ENCODE measurements at regions not wholly inside any gene's neighbourhood (a gene's known extent, or its start where the extent isn't known, plus 50 kb on each side); places are given as distances from the start of the nearest gene placed in this dataset.

DNA sequence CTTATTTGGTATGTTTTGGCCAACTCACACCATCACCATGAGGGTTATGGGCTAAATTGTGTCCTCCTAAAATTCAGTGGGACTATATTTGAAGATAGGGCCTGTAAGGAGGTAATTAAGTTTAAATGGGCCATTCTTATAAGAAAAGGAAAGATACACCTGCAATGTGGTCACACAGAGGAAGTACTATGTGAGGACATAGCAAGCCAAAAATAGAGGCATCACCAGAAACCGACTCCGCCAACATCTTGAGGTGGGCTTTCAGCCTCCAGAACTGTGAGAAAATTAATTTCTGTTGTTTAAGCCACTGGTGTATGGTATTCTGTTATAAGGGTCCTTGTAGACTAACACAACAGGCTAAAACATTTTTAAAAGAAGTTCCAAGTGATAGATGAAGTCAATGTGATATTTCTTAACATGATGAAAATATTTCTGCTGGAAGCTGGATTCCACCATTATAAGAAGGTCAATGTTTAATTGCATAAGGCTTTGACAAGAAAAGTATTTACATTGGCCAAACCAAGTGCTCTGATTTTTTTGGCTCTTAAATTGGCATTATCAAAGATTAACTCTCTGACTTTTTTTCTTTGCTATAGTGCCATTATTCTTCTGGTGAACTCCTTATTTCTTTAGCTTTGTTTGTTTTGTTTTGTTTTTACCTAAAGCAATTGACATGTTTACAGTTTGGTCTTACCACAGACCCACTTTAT lies 540.9 kb downstream of the PPARGC1A start:
- DNase-seq (ENCODE audit: low read depth), result no peak

- DNase-seq (ENCODE audit: low read depth), result no peak
Measured at GRCh38 chr4:23337292-23337691, 552.6 kb downstream of the PPARGC1A start.

DNA sequence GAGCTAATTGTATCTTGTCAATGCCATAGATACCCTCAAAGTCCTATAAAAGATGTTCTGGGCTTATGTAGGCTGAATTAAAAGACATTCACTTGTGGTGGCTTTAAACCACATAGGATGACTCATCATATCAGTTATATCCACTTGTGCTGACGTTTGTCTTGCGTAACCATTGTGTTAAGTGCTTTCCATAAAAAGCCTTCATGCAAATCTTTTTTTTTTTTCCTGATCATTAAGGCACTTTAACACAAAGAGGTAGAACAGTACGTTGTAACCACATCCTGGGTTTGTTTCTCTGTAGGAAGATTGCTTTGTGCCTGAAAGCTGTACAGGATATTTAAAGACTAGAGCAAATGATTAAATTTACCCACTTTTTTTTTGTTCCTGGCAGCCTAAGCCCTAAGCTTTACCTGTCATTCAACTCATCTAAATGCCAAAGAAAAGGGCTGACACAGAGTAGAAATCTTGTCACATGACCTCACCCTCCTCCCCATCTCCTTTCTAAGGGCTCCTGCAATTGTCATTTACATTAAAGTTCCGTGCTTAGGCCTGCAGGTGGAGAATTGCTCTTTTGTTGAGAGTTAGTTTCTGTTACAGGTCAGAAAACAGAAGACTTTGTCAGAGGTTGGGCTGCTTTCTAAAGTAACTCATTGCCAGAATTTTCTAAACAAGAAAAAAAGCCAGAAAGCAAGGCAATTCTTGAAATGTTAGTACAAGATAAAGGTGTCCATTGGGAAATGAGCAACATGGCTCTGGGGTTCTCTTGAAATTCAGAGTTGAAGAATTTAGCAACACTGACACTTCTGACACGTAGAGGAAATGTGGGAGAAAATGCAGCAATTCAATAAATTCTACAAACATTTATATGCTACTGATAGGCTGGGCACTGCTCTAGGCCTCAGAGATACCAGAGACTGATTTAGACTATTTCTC lies 555.6 kb downstream of the PPARGC1A start:
- peak; percentile 93 for DNase-seq (ENCODE audit: low read depth)

DNA sequence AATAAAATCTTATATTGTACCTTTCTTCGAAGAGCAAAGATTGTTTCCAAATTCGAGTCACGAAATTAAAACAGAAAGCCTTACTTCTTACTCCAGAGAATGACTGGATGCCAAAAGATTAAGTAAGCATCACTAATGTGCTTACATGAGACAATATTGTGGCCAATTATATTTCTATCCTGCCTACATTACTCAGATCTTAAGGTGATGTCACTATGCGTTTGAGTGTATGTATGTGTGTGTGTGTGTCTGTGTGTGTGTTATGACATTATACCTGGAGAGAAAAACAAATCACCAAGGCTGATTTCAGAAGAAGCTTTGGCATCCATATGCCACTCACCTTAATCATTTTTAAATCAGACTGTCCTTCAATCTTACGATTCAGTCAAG lies 556.3 kb downstream of the PPARGC1A start:
- DNase-seq (ENCODE audit: low read depth), result peak; percentile 67

GRCh38 chr4:23332313-23332712 lies 557.5 kb downstream of the PPARGC1A start:
- no peak for DNase-seq (ENCODE audit: low read depth)

GRCh38 chr4:23327120-23327519 lies 562.7 kb downstream of the PPARGC1A start:
- DNase-seq (ENCODE audit: low read depth), result no peak

- DNase-seq (ENCODE audit: low read depth), result peak; percentile 82
Measured at GRCh38 chr4:23324021-23324690, 565.7 kb downstream of the PPARGC1A start.

DNA sequence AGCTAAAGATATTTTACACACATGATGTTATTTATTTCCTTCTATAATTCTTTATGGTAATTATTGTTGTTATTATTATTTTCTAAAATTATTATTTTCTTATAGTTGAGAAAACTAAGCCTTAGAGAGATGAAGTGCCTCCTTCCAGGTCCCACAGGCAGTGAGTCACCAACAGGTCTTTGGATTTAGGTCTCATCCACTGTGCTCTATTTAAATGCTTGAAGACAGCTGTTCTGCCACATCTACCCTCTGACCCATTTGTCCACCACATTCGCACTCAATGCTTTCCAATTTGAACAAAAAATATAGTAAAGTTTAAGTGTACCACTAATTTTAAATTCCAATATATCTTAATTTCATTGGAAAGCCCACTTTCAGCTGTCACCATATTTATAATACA lies 566.4 kb downstream of the PPARGC1A start:
- DNase-seq (ENCODE audit: low read depth), result no peak

DNA sequence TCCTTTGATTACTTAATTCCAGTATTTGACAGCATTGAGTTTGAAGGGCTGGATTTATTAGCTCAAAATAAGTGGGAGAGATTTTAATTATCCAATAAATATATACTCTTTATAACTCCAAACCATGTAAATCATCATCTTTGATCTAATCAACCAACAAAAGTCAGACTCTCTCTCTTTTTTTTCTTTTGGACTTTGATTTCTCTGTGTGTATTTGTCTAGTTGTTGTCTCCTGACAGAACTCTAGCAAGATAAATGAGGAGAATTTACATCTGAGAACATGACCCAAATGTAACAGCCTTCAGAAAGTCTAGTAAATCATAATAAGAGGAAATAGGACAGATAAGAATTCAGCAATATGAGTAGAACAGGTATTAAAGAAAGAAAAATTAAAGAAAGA lies 567.1 kb downstream of the PPARGC1A start:
- no peak for DNase-seq (ENCODE audit: low read depth)

DNA sequence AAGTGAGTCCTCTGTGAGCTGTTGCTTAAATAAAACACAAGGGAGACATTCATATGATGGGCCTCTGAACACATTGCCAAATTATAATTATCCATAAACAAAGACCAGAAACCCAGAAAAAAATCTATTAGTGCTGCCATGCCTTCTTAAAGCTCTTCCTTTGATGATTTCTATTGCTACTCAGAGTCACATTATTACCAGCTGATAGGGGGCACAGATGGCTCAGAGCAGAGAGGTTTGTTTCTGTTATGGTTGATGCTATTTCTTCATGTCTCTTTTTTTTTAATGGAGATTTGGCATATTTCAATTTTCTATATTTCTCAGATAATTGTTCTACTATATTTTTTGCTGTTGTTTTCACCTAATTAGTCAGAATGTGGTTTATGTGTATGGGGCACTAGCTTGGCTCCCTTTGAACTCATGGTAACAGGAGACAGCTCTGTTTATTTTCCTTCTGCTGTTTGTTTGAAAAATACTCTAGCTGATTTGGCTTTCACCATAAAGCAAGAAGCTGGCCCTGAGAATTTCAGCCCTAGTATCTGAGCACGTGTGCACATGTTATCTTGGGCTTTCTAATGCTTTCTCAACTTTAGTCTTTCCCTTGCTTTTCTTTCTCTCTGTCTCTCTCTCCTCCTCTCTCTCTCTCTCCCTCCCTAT lies 568.8 kb downstream of the PPARGC1A start:
- no peak for DNase-seq (ENCODE audit: low read depth)

- no peak for DNase-seq (ENCODE audit: low read depth)
Measured at GRCh38 chr4:23312686-23313085, 577.2 kb downstream of the PPARGC1A start.

DNA sequence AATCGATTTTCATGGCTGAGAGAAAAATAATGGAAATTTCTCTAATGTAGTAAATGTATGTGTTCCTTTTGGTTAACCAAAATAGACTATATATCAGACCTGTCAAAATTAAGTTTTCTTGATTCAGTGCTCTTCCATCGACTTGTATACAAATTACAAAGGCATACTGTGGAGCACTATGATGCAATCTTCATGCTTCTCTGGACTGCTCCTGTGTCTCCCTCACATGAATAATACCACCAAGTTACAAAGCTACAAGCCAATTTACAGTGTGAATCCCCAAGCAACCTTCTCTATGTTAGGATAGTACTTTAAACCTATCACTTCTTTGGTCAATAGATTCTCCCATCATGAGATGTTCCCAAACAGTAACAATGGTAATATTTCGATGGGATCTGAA lies 577.9 kb downstream of the PPARGC1A start:
- DNase-seq (ENCODE audit: low read depth), result no peak

DNA sequence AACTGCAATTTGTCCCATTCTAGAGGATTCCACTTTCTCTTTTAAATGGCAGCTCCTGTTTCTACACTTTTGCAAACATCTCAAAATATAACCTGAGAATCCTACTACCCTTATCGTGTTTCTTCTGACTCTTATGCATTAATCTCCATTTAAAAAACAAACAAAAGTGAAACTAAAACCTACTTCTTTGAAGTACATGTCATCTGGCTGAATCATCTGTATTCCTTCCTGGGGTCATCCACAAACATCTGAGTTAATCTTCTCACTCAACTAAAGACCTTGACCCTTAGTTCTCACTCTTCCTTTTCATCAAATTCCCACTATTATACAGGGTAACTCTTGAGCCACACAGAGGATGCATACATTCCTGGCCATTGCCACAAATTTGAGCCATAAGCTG lies 584.8 kb downstream of the PPARGC1A start:
- peak; percentile 54 for DNase-seq (ENCODE audit: low read depth)

GRCh38 chr4:23298371-23298770 lies 591.5 kb downstream of the PPARGC1A start:
- DNase-seq (ENCODE audit: low read depth), result no peak

GRCh38 chr4:23297327-23297726 lies 592.5 kb downstream of the PPARGC1A start:
- DNase-seq (ENCODE audit: low read depth), result no peak

- no peak for DNase-seq (ENCODE audit: low read depth)
Measured at GRCh38 chr4:23291139-23291538, 598.4 kb downstream of the GBA3 start.

- DNase-seq (ENCODE audit: low read depth), result peak; percentile 28
Measured at GRCh38 chr4:23290656-23291055, 597.9 kb downstream of the GBA3 start.

GRCh38 chr4:23279377-23279986 lies 586.7 kb downstream of the GBA3 start:
- DNase-seq (ENCODE audit: low read depth), result no peak

GRCh38 chr4:23278845-23279244 lies 586.1 kb downstream of the GBA3 start:
- DNase-seq (ENCODE audit: low read depth), result no peak

DNA sequence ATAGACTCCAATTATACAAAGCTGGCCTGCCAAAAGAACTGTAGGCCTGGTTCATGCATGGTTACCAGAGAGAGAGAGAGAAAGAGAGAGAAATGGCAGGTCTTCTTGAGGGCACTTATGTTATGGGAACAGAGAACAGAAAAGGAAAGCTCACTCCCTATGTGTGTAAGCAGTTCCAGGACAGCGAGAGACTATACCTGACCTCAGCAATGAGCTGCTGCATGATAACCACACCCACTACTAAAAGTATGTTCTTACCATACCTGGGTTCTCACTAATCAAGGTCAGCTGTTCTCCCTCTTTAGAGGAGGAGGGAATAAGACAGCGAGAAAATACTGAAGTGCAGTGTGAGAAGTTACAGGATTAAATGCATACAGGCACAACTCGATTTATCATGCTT lies 583.3 kb downstream of the GBA3 start:
- no peak for DNase-seq (ENCODE audit: low read depth)

- DNase-seq (ENCODE audit: low read depth), result no peak
Measured at GRCh38 chr4:23269566-23269965, 576.8 kb downstream of the GBA3 start.
